ENCODE measurements at regions not wholly inside any gene's neighbourhood (a gene's known extent, or its start where the extent isn't known, plus 50 kb on each side); places are given as distances from the start of the nearest gene placed in this dataset.

DNA sequence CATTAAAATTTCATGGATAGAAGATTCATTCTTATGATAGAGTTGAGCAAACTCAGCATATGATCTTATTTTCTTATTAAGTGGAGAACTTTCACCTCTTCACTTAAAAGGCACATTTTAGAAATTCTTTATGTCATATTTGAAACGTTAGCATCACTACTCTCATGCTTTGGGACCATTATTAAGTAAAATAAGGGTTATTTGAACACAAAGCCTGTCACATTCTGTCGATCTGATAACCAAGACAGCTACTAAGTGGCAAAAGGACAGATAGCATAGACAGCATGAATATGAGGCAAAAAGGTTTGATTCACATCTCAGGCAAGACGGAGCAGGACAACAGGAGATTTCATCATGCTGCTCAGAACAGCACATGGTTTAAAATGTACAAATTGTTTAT, 247.6 kb upstream of the ANO3 start:
- H3K36me3 ChIP-seq: no peaks in the 10 kb centered on the region
- DNase-seq (ENCODE audit: low spot score) (no peak), ATAC-seq (ENCODE audit: insufficient number of reproducible peaks, low FRiP score, low read depth) (no peak)
- no peaks in the 10 kb centered on the region for H3K27me3 ChIP-seq (replicated peaks; ENCODE audit: insufficient read depth)
- no peak overlapping the region for H3K27ac ChIP-seq
- no peak overlapping the region for H3K4me3 ChIP-seq
- no peaks in the 10 kb centered on the region for H3K9me3 ChIP-seq
- TF ChIP-seq, protein P1, sequence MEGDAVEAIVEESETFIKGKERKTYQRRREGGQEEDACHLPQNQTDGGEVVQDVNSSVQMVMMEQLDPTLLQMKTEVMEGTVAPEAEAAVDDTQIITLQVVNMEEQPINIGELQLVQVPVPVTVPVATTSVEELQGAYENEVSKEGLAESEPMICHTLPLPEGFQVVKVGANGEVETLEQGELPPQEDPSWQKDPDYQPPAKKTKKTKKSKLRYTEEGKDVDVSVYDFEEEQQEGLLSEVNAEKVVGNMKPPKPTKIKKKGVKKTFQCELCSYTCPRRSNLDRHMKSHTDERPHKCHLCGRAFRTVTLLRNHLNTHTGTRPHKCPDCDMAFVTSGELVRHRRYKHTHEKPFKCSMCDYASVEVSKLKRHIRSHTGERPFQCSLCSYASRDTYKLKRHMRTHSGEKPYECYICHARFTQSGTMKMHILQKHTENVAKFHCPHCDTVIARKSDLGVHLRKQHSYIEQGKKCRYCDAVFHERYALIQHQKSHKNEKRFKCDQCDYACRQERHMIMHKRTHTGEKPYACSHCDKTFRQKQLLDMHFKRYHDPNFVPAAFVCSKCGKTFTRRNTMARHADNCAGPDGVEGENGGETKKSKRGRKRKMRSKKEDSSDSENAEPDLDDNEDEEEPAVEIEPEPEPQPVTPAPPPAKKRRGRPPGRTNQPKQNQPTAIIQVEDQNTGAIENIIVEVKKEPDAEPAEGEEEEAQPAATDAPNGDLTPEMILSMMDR (IDR thresholded peaks at IDR 0.05): no peak
- H3K4me1 ChIP-seq (ENCODE audit: control insufficient read depth in 1 of 2, low read depth in 2 of 2): no peaks in the 10 kb centered on the region

DNA sequence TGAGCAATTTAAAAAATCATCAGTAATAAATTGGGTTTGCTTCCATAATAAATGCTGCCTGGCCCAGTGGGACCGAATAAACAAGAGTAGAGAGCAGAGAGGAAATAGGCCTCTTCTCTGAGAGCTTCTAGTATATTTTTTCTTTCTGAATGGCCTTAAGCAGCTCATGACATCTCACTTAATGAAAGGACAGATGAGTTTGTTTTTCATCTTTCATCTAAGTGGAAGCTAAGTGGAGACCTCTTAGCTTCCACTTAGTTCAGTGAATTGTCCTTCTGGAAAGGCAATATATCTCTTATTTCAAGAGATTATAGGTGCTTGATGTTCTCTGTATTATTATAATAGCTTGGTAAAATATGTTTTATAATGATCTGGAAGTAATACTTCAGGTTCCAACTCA, 245.9 kb upstream of the ANO3 start:
- DNase-seq (ENCODE audit: low spot score): no peak
- H3K27me3 ChIP-seq (replicated peaks; ENCODE audit: insufficient read depth): no peaks in the 10 kb centered on the region
- H3K36me3 ChIP-seq: no peaks in the 10 kb centered on the region
- H3K4me1 ChIP-seq (ENCODE audit: control insufficient read depth in 1 of 2, low read depth in 2 of 2): no peaks in the 10 kb centered on the region
- H3K9me3 ChIP-seq: no peaks in the 10 kb centered on the region
- no peak overlapping the region for H3K27ac ChIP-seq
- no peak overlapping the region for H3K4me3 ChIP-seq
- TF ChIP-seq, protein P1 (IDR thresholded peaks at IDR 0.05): no peak
- no peak for ATAC-seq (ENCODE audit: insufficient number of reproducible peaks, low FRiP score, low read depth)

DNA sequence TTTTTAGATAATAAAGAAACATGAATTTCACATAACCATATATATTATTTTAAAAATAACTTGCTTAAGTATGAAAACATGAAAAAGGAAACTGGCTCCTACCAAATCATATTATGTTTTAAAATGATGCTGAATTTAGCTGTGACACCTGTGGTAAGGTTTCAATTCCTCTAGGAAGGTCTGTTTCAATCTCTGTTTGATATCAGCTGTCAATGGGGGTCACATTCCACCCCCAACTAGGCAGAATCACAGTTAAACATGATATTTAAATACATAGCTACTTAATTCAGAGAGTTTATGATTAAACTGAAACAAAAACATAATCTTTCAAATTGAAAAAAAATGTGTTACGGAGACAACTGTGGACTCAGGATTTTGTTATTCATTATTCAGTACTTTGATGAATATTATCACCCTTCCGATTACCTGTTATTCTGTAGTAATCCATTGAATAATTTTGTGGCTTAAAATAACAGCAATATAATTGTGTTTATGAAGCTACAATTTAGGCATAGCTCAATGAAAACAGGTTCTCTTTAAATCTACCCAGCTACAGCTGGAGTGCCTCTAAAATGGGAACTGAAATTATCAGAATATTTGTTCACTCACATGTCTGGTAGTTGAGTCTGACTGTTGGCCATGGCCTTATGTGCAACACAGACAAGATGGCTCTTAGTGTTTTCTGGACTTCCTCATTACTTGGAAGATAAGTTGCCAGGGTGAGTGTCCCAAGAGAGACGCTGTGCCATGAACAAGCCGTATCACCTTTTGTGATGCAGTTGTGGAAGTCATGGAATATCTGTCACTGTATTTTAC, 244.6 kb upstream of the ANO3 start:
- Histone ChIP-seq H3K27me3 (replicated peaks; ENCODE audit: insufficient read depth) (no peaks in the 10 kb centered on the region), H3K4me1 (ENCODE audit: control insufficient read depth in 1 of 2, low read depth in 2 of 2) (no peaks in the 10 kb centered on the region), H3K4me3 (no peak overlapping the region), H3K9me3 (no peaks in the 10 kb centered on the region), H3K36me3 (no peaks in the 10 kb centered on the region), H3K27ac (no peak overlapping the region)
- DNase-seq (ENCODE audit: low spot score) (no peak), ATAC-seq (ENCODE audit: insufficient number of reproducible peaks, low FRiP score, low read depth) (no peak)
- TF ChIP-seq, protein P1 (IDR thresholded peaks at IDR 0.05): no peak

DNA sequence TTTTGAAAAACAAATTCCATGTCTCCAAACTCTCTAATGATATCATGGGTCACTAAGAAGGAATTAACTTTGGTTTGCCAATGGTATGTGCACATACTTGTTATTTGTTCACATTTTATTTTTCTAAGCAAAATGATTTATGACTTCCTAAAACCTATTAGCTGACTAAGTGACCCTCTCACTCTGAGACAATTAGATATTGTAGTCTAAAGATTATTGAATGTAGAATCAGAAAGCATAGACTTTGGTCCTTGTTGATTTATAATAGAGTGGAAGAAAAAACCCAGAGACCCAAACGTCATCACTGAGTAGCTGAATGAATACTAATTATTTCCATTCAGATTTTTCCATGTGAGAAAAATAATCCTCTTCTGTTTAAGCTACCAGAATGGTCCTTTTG, 243.5 kb upstream of the ANO3 start:
- Histone ChIP-seq H3K27ac (no peak overlapping the region), H3K4me3 (no peak overlapping the region), H3K36me3 (no peaks in the 10 kb centered on the region), H3K9me3 (no peaks in the 10 kb centered on the region), H3K4me1 (ENCODE audit: control insufficient read depth in 1 of 2, low read depth in 2 of 2) (no peaks in the 10 kb centered on the region), H3K27me3 (replicated peaks; ENCODE audit: insufficient read depth) (no peaks in the 10 kb centered on the region)
- DNase-seq (ENCODE audit: low spot score): no peak
- TF ChIP-seq, protein P1 (IDR thresholded peaks at IDR 0.05): no peak
- ATAC-seq (ENCODE audit: insufficient number of reproducible peaks, low FRiP score, low read depth): no peak

DNA sequence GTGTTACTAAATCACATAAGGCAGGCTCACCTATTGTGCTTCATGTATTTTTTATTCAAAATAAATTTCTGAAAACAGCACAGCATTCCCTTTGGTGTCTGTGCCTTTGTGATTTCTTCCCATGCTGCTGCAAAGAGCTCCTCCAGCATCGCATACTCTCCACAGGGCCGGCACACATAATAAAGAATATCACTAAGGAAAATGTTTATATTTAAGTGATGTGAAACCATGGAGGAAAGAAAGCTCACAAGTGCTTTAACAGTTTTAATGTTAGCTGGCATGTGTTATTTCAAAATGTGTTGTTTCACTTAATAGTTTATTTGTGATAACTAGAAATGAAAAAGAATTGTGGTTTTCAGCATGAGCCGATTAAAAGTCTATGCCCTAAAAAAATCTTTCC, 241.3 kb upstream of the ANO3 start:
- no peaks in the 10 kb centered on the region for H3K9me3 ChIP-seq
- H3K27ac ChIP-seq: no peak overlapping the region
- H3K4me1 ChIP-seq (ENCODE audit: control insufficient read depth in 1 of 2, low read depth in 2 of 2): no peaks in the 10 kb centered on the region
- H3K36me3 ChIP-seq: no peaks in the 10 kb centered on the region
- no peak overlapping the region for H3K4me3 ChIP-seq
- ATAC-seq (ENCODE audit: insufficient number of reproducible peaks, low FRiP score, low read depth): no peak
- no peaks in the 10 kb centered on the region for H3K27me3 ChIP-seq (replicated peaks; ENCODE audit: insufficient read depth)
- TF ChIP-seq, protein P1 (IDR thresholded peaks at IDR 0.05): no peak
- no peak for DNase-seq (ENCODE audit: low spot score)

Data from thoracic aorta (tissue), 2 donors.